Motor neuron (in vitro differentiated cells): ENCODE measurements at regions not wholly inside any gene's neighbourhood (a gene's known extent, or its start where the extent isn't known, plus 50 kb on each side); places are given as distances from the start of the nearest gene placed in this dataset.
"Not testable (repeated sequence)": the region's sequence is repeated elsewhere in the genome, so short reads cannot be mapped to it uniquely, and the experiment has no call there.

ENCODE experiments used
- ATAC-seq, 8 experiments: fragments of 200-7000 bp; cut with Tn5 transposase; replicated peaks in 6 of 8; 2 replicates each; pipeline ENCODE4 v1.8.0; 2021; ENCODE audit warnings: mild to moderate bottlenecking in 8 of 8, moderate library complexity in 8 of 8
- H3K27ac ChIP-seq, 2 donors: fragments of 250-450 bp; sonication (Bioruptor Pico); 2 replicates each; pipeline ENCODE4 v1.9.0; 2021; ENCODE audit warnings: antibody characterized with exemption in 2 of 2, mild to moderate bottlenecking in 2 of 2, moderate library complexity in 1 of 2
- H3K4me1 ChIP-seq, 2 donors: fragments of 250-450 bp; sonication (Bioruptor Pico); replicated peaks in 1 of 2; 2 replicates each; pipeline ENCODE4 v1.6.1; 2021; ENCODE audit warnings: antibody characterized with exemption in 2 of 2, mild to moderate bottlenecking in 2 of 2, moderate library complexity in 1 of 2
- H3K4me3 ChIP-seq, 5 donors: fragments of 250-450 bp; sonication (Bioruptor Pico); 2 replicates each; pipeline ENCODE4 v1.9.0; 2021; ENCODE audit warnings: antibody characterized with exemption in 5 of 5, mild to moderate bottlenecking in 5 of 5, moderate library complexity in 4 of 5
- WGBS, 10 experiments: fragments of 450-650 bp; shearing (Covaris generic); methylation state at CpG; one replicate each; pipeline ENCODE4 v1.0.0; 2022; 5-methylcytosine and 5-hydroxymethylcytosine counted together
- in situ Hi-C, 9 experiments: fragments of 400-800 bp; cut with MboI; loops; one replicate each; pipeline ENCODE4 v1.15.0; 2021; ENCODE audit warnings: low sequenced_read_pairs in 9 of 9, low pct_unique_long_range_greater_than_20kb in 2 of 9; ENCODE audit not compliant: unreplicated experiment in 9 of 9

DNA sequence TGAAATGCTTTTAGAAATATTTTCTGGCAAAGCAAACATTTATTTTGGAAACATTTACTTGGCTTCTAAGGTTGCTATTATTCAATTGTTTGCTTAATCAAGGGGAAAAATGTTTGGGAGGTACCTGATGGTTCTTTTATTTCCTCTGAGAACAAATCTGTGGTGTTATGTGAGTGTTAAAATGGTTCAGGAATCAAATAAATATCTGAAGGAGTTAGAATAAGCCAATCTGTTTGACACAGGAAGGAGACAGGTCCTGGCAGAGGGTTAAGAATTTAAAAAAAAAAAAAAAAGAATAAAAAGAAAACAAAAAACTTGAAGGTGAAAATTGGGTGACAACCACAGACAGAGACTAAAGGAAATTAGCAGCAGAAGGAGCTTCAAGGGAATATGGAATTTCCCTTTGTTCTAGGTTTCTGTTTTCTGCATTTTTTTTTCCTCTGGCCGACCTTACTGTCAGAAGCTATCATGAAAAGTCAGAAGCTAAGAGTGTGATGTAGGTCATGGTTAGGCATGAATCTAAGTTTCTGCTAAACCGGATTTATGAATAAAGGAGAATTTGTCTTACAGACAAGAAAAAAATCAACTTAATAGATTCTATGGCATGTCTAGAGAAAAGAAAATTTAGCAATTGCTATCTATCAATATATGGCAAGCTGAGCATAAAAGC is 78.6 kb upstream of the PNPLA4 start:
- Histone ChIP-seq H3K4me1 (no peaks in the 10 kb centered on the region), H3K27ac (no peak overlapping the region), H3K4me3 (no peak overlapping the region)
- ATAC-seq: no peak
- 29 to 100% (median 80%) methylated on average over 1 to 2 of the region's 2 CpGs; no CpG with 5 or more reads in 3 of the 10 experiments for WGBS, 10 experiments
- in situ Hi-C loops: loop anchor here in 1 of 9 experiments (25.0 kb wide), 1 partner anchor 731 kb away; the partner anchor contains the start of gene ANOS1

GRCh38 chrX:8003147-8003883 is 76.1 kb upstream of the PNPLA4 start:
- no peaks in the 10 kb centered on the region for H3K4me1 ChIP-seq
- no peak overlapping the region for H3K27ac ChIP-seq
- ATAC-seq: no peak
- H3K4me3 ChIP-seq: no peak overlapping the region
- WGBS, 10 experiments: 20 to 97% (median 96%) methylated on average over 1 to 7 of the region's 29 CpGs; no CpG with 5 or more reads in 7 of the 10 experiments
- in situ Hi-C loops: loop anchor here in 1 of 9 experiments (25.0 kb wide), 1 partner anchor 734 kb away; the partner anchor contains the start of gene ANOS1

- H3K4me3 ChIP-seq: no peak overlapping the region
- in situ Hi-C loops: loop anchor here in 2 of 9 experiments (25.0 kb wide), 1 partner anchor 740 kb away; the partner anchor contains the start of gene ANOS1 (in 2 of the 2)
- no peak for ATAC-seq
- no peaks in the 10 kb centered on the region for H3K4me1 ChIP-seq
- H3K27ac ChIP-seq: no peak overlapping the region
Observed at GRCh38 chrX:7996851-7997250, 69.6 kb upstream of the PNPLA4 start.

DNA sequence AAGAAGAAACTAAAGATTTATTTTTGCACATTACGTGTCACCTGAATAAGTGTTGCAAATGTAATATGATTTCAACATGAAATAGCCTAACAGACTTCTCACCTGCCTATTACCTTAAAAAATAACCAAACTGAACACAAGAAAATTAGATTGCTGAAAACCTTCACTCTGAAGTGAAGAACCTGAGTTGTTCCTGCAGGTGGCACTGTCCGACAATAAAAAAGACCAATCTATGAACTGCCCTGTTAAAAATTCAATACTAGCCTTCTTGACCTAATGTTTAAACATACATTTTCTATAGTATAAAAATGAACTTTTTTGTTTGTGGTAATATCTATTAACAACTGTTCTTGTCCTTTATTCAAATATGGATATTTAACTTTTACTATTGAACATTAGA is 69.2 kb upstream of the PNPLA4 start:
- Histone ChIP-seq H3K4me1 (no peaks in the 10 kb centered on the region), H3K4me3 (no peak overlapping the region), H3K27ac (no peak overlapping the region)
- ATAC-seq: peak in 1 of 8 experiments; percentile 43
- in situ Hi-C loops: loop anchor here in 2 of 9 experiments (25.0 kb wide), 1 partner anchor 741 kb away; the partner anchor contains the start of gene ANOS1 (in 2 of the 2)
- 0% methylated on average over 1 to 2 of the region's 2 CpGs; no CpG with 5 or more reads in 6 of the 10 experiments for WGBS, 10 experiments

- 17 to 81% (median 65%) methylated on average over 1 to 4 of the region's 4 CpGs; no CpG with 5 or more reads in 6 of the 10 experiments for WGBS, 10 experiments
- Histone ChIP-seq H3K4me3 (no peak overlapping the region), H3K4me1 (no peaks in the 10 kb centered on the region), H3K27ac (no peak overlapping the region)
- ATAC-seq: no peak
- in situ Hi-C loops: loop anchor here in 2 of 9 experiments (25.0 kb wide), 1 partner anchor 743 kb away; the partner anchor contains the start of gene ANOS1 (in 2 of the 2)
Observed at GRCh38 chrX:7993873-7994272, 66.7 kb upstream of the PNPLA4 start.

DNA sequence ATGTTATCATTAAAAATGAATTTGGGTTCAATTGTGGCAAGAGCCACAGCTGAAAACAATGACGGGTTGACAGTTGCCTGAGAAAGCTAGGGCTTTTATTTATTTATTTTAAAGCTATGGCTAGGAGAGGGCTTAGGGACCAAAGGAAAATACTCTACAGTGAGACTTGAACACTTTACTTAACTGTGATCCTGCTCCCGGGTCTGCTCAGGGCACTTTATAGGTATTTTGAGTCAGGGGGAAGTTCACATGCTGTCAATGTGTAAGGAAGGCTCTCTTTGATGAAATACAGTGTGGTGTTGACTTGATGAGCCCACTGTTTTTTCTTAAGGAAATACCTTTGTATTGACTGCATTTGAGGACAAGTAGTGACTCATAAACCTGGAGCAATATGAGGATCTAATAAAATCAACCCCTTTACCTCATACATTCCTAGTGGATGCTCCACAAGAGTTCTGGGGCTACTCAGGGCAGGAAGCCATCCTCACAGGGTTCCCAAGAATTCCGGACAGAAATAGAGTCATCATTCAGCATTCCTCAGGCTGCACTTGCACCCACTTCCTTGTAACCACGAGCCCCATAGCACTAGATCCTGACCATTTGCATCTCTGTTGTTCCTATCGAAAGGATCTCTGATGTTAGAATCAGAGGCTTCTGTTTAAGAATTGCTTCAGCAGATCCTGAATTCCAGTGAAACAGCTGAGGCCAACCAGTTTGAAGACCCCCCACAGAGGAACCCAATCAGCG is 61.0 kb upstream of the PNPLA4 start:
- in situ Hi-C loops: loop anchor here in 2 of 9 experiments (25.0 kb wide), 1 partner anchor 749 kb away; the partner anchor contains the start of gene ANOS1 (in 2 of the 2)

DNA sequence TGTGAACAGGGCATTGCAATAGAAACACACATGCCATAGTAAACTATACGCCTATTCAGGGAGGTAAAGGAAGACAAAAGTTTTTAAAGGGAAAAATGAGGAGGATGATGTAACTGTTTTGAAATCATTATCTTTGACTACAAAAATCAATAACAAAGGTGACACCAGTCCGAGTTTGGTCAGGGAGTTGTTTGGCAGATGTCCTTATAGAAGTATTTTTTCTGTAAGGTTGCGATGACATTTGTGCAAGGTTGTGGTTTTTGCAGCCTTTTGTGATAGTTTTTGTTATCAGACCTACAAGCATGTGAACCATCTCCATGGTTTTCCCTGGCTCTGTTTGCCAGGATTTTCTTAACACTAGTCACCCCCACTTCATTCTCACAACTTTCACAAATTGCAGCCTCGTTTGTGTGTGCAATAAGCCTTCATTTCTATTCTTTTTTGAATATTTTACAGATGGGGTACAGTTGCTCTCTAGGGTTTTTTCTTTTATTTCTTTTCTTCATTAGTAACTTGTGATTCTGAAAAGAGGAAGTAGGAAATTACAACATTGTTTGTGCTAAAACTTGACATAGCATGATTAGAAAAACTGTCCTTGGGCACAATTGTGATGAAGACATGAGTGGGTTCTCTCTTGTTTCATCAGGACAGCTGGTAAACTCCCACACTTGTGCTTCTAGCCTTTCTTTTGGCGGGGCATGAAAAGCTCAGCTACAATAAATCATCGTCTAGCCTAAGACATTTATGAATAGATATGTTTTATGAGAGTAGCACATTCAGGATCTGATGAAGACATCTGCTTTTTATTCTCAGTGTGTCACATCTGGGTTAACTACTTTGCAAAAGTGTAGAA is 60.2 kb upstream of the PNPLA4 start:
- ATAC-seq: no peak
- Histone ChIP-seq H3K4me3 (no peak overlapping the region), H3K27ac (no peak overlapping the region), H3K4me1 (no peaks in the 10 kb centered on the region)
- in situ Hi-C loops: loop anchor here in 2 of 9 experiments (25.0 kb wide), 1 partner anchor 750 kb away; the partner anchor contains the start of gene ANOS1 (in 2 of the 2)
- 0 to 71% (median 40%) methylated on average over 1 to 3 of the region's 6 CpGs; no CpG with 5 or more reads in 5 of the 10 experiments for WGBS, 10 experiments

More for the DNA sequence above, 61.0 kb upstream of the PNPLA4 start:
- not testable (repeated sequence) for ATAC-seq, H3K4me3 ChIP-seq, H3K4me1 ChIP-seq, H3K27ac ChIP-seq
- WGBS, 10 experiments: 13 to 86% (median 85%) methylated on average over 1 to 2 of the region's 6 CpGs; no CpG with 5 or more reads in 7 of the 10 experiments

DNA sequence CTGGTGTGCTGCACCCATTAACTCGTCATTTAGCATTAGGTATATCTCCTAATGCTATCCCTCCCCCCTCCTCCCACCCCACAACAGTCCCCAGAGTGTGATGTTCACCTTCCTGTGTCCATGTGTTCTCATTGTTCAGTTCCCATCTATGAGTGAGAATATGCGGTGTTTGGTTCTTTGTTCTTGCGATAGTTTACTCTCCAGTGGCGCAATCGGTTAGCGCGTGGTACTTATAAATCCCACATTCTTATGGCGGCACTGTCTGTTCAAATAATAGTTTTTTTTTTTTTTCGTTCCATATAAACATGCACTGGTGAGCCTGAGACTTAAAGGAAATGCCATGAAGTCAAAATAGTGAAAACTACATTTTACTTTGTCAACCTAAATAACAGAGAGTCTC is 59.5 kb upstream of the PNPLA4 start:
- H3K4me3 ChIP-seq, ATAC-seq, H3K4me1 ChIP-seq, H3K27ac ChIP-seq: not testable (repeated sequence)
- 93% methylated on average over 3 of the region's 9 CpGs; no CpG with 5 or more reads in 9 of the 10 experiments for WGBS, 10 experiments
- in situ Hi-C loops: loop anchor here in 2 of 9 experiments (25.0 kb wide), 1 partner anchor 751 kb away; the partner anchor contains the start of gene ANOS1 (in 2 of the 2)

DNA sequence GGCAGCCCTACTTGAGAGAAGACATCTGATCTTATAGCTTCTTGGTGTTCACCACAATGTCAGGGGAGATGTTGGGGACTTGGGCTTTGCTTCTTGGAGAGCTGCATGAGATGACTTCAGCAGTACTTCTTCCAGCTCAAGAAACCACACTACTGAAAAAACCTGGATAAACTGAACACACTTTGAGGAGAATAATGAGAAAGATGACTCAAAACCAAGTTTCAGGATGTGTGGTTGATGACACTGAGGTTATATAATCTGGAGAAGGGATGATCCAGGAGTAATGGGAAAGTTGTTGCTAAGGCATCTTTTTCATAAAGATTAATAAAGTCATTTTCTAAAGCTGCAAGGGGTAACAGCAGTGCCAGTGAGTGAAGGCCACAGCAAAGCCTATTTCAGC is 58.4 kb upstream of the PNPLA4 start:
- H3K27ac ChIP-seq: no peak overlapping the region
- ATAC-seq: no peak
- no peak overlapping the region for H3K4me3 ChIP-seq
- in situ Hi-C loops: loop anchor here in 2 of 9 experiments (25.0 kb wide), 1 partner anchor 752 kb away; the partner anchor contains the start of gene ANOS1 (in 2 of the 2)
- H3K4me1 ChIP-seq: no peaks in the 10 kb centered on the region

DNA sequence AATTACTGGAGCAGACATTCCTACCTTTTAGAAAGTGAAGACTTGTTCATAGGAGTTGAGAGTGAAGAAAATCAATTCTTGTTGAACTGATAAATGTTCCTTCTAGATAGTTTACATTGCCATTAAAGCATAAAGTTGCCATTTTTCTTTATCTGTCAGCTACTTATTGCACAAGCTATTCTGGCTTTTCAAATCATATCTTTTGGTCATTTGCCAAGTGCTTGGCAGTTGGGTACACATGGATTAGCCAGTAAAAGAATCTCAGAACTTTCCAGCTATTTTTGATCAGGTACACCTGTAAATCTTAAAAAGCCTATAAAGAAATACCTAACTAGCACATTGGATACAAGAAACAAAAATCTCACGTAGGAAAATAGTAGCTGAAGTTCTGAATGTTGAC is 56.4 kb upstream of the PNPLA4 start:
- Histone ChIP-seq H3K27ac (no peak overlapping the region), H3K4me3 (no peak overlapping the region), H3K4me1 (no peaks in the 10 kb centered on the region)
- no peak for ATAC-seq
- 13 to 100% (median 79%) methylated on average over 1 of the region's 1 CpG; no CpG with 5 or more reads in 4 of the 10 experiments for WGBS, 10 experiments
- in situ Hi-C loops: loop anchor here in 2 of 9 experiments (25.0 kb wide), 1 partner anchor 754 kb away; the partner anchor contains the start of gene ANOS1 (in 2 of the 2)
